Panc1 (cell line): ENCODE measurements at regions not wholly inside any gene's neighbourhood (a gene's known extent, or its start where the extent isn't known, plus 50 kb on each side); places are given as distances from the start of the nearest gene placed in this dataset.

Source experiments
- CTCF ChIP-seq: fragments of 450-650 bp; IDR thresholded peaks from 2 replicates; pipeline ENCODE4 v1.5.1; 2017; ENCODE audit warnings: mild to moderate bottlenecking
- POLR2AphosphoS5 ChIP-seq: IDR thresholded peaks from 2 replicates; pipeline ENCODE4 v1.6.1; 2012; ENCODE audit warnings: mild to moderate bottlenecking, low read depth, low read length, moderate library complexity
- REST ChIP-seq, 2 experiments: IDR thresholded peaks; 2 replicates each; pipeline ENCODE4 v1.6.1; 2011 to 2012; ENCODE audit warnings: low read depth in 2 of 2, control low read depth in 1 of 2, low read length in 1 of 2, mild to moderate bottlenecking in 1 of 2, moderate library complexity in 1 of 2; ENCODE audit not compliant: insufficient read depth in 1 of 2
- SIN3A ChIP-seq: IDR thresholded peaks from 2 replicates; pipeline ENCODE4 v1.6.1; 2012; ENCODE audit warnings: low read depth, mild to moderate bottlenecking, low read length, moderate library complexity, borderline replicate concordance; ENCODE audit not compliant: insufficient read depth

GRCh38 chr1:195529881-195530280 is 1078.4 kb downstream of the KCNT2 start:
- TF ChIP-seq POLR2AphosphoS5 (no peak), CTCF (no peak), SIN3A (no peak), REST (IDR thresholded peaks at IDR 0.05; ENCODE audit: insufficient read depth in 1 of 2, low read depth in 2 of 2, low read length in 1 of 2) (no peak)
